Activated naive CD8-positive, alpha-beta T cell (primary cell): ENCODE measurements at regions not wholly inside any gene's neighbourhood (a gene's known extent, or its start where the extent isn't known, plus 50 kb on each side); places are given as distances from the start of the nearest gene placed in this dataset.
A peak's percentile ranks its signal among the peaks of the same experiment; 100 is the strongest.

ENCODE experiments used
- H3K27ac Mint-ChIP-seq: one replicate; pipeline ENCODE4 v1.8.0; 2021; ENCODE audit warnings: mixed read lengths
- H3K27me3 Mint-ChIP-seq: one replicate; pipeline ENCODE4 v1.8.0; 2021; ENCODE audit warnings: mixed read lengths
- H3K36me3 Mint-ChIP-seq: one replicate; pipeline ENCODE4 v1.8.0; 2021; ENCODE audit warnings: mixed read lengths
- H3K4me1 Mint-ChIP-seq: one replicate; pipeline ENCODE4 v1.8.0; 2021; ENCODE audit warnings: low read depth, mixed read lengths
- H3K4me3 Mint-ChIP-seq: one replicate; pipeline ENCODE4 v1.8.0; 2021; ENCODE audit warnings: mild to moderate bottlenecking, mixed read lengths
- H3K9me3 Mint-ChIP-seq: one replicate; pipeline ENCODE4 v1.8.0; 2021; ENCODE audit warnings: low read depth, mixed read lengths

- H3K4me1 Mint-ChIP-seq, result peaks cover 14% of the 10 kb centered on the region
- H3K4me3 Mint-ChIP-seq, result no peak overlapping the region
- no peak overlapping the region for H3K27ac Mint-ChIP-seq
- no peaks in the 10 kb centered on the region for H3K27me3 Mint-ChIP-seq
- no peaks in the 10 kb centered on the region for H3K9me3 Mint-ChIP-seq
- no peaks in the 10 kb centered on the region for H3K36me3 Mint-ChIP-seq
Measured at GRCh38 chr3:46089237-46090011, 62.1 kb upstream of the XCR1 start.

- Mint-ChIP-seq H3K27me3 (no peaks in the 10 kb centered on the region), H3K9me3 (no peaks in the 10 kb centered on the region), H3K4me1 (peaks cover 14% of the 10 kb centered on the region), H3K27ac (no peak overlapping the region), H3K36me3 (no peaks in the 10 kb centered on the region), H3K4me3 (no peak overlapping the region)
Measured at GRCh38 chr3:46087871-46088270, 60.6 kb upstream of the XCR1 start.

GRCh38 chr3:46086986-46087385, 59.7 kb upstream of the XCR1 start:
- Mint-ChIP-seq H3K36me3 (no peaks in the 10 kb centered on the region), H3K27me3 (no peaks in the 10 kb centered on the region), H3K4me3 (no peak overlapping the region), H3K27ac (no peak overlapping the region), H3K9me3 (no peaks in the 10 kb centered on the region), H3K4me1 (peaks cover 14% of the 10 kb centered on the region)

- no peaks in the 10 kb centered on the region for H3K9me3 Mint-ChIP-seq
- H3K4me1 Mint-ChIP-seq, result peaks cover 14% of the 10 kb centered on the region
- H3K27me3 Mint-ChIP-seq, result no peaks in the 10 kb centered on the region
Measured at GRCh38 chr3:46086083-46086437, 58.8 kb upstream of the XCR1 start.

GRCh38 chr3:46085421-46086082, 58.3 kb upstream of the XCR1 start:
- H3K27ac Mint-ChIP-seq, result peak overlapping the region; percentile 38
- no peaks in the 10 kb centered on the region for H3K36me3 Mint-ChIP-seq
- no peak overlapping the region for H3K4me3 Mint-ChIP-seq
- H3K9me3 Mint-ChIP-seq, result no peaks in the 10 kb centered on the region
- peaks cover 14% of the 10 kb centered on the region for H3K4me1 Mint-ChIP-seq
- no peaks in the 10 kb centered on the region for H3K27me3 Mint-ChIP-seq

More at GRCh38 chr3:46086083-46086437, 58.8 kb upstream of the XCR1 start:
- no peak overlapping the region for H3K27ac Mint-ChIP-seq
- no peak overlapping the region for H3K4me3 Mint-ChIP-seq
- H3K36me3 Mint-ChIP-seq, result no peaks in the 10 kb centered on the region

GRCh38 chr3:46083956-46084355, 56.7 kb upstream of the XCR1 start:
- H3K4me3 Mint-ChIP-seq, result no peak overlapping the region
- peaks cover 6% of the 10 kb centered on the region for H3K4me1 Mint-ChIP-seq
- H3K27ac Mint-ChIP-seq, result no peak overlapping the region
- H3K27me3 Mint-ChIP-seq, result no peaks in the 10 kb centered on the region
- no peaks in the 10 kb centered on the region for H3K36me3 Mint-ChIP-seq
- no peaks in the 10 kb centered on the region for H3K9me3 Mint-ChIP-seq

GRCh38 chr3:46082849-46083248, 55.6 kb upstream of the XCR1 start:
- Mint-ChIP-seq H3K27me3 (no peaks in the 10 kb centered on the region), H3K9me3 (no peaks in the 10 kb centered on the region), H3K4me1 (peaks cover 12% of the 10 kb centered on the region), H3K4me3 (no peak overlapping the region), H3K27ac (no peak overlapping the region), H3K36me3 (no peaks in the 10 kb centered on the region)

GRCh38 chr3:46082021-46082420, 54.7 kb upstream of the XCR1 start:
- no peak overlapping the region for H3K27ac Mint-ChIP-seq
- peaks cover 13% of the 10 kb centered on the region for H3K4me1 Mint-ChIP-seq
- peaks cover 3% of the 10 kb centered on the region for H3K27me3 Mint-ChIP-seq
- H3K36me3 Mint-ChIP-seq, result no peaks in the 10 kb centered on the region
- no peak overlapping the region for H3K4me3 Mint-ChIP-seq
- H3K9me3 Mint-ChIP-seq, result no peaks in the 10 kb centered on the region

GRCh38 chr3:46080969-46081345, 53.7 kb upstream of the XCR1 start:
- Mint-ChIP-seq H3K4me1 (peaks cover 13% of the 10 kb centered on the region), H3K9me3 (no peaks in the 10 kb centered on the region), H3K27ac (no peak overlapping the region), H3K4me3 (no peak overlapping the region), H3K36me3 (no peaks in the 10 kb centered on the region), H3K27me3 (peaks cover 3% of the 10 kb centered on the region)

GRCh38 chr3:46080124-46080968, 53.1 kb upstream of the XCR1 start:
- Mint-ChIP-seq H3K27ac (no peak overlapping the region), H3K27me3 (peaks cover 3% of the 10 kb centered on the region), H3K4me1 (peaks cover 11% of the 10 kb centered on the region), H3K4me3 (no peak overlapping the region), H3K36me3 (no peaks in the 10 kb centered on the region), H3K9me3 (no peaks in the 10 kb centered on the region)

- no peaks in the 10 kb centered on the region for H3K9me3 Mint-ChIP-seq
- H3K36me3 Mint-ChIP-seq, result no peaks in the 10 kb centered on the region
- peaks cover 3% of the 10 kb centered on the region for H3K27me3 Mint-ChIP-seq
- H3K27ac Mint-ChIP-seq, result no peak overlapping the region
- H3K4me3 Mint-ChIP-seq, result no peak overlapping the region
- H3K4me1 Mint-ChIP-seq, result peaks cover 10% of the 10 kb centered on the region
Measured at GRCh38 chr3:46078712-46079400, 51.6 kb upstream of the XCR1 start.
